ENCODE measurements at regions not wholly inside any gene's neighbourhood (a gene's known extent, or its start where the extent isn't known, plus 50 kb on each side); places are given as distances from the start of the nearest gene placed in this dataset.

GRCh38 chr18:8987241-8987640, 115.3 kb upstream of the NDUFV2 start (continued):
- no peak for TF ChIP-seq FOXA2 (IDR thresholded peaks at IDR 0.05)
- TF ChIP-seq YY1 (IDR thresholded peaks at IDR 0.05) = no peak

GRCh38 chr18:8988260-8988871, 114.1 kb upstream of the NDUFV2 start:
- H3K4me3 ChIP-seq (ENCODE audit: low read depth in 1 of 3, low read length in 3 of 3) = no peak overlapping the region
- TF ChIP-seq JUND (IDR thresholded peaks at IDR 0.05) = no peak
- no peak for TF ChIP-seq YY1 (IDR thresholded peaks at IDR 0.05)
- no peak for TF ChIP-seq GABPA (IDR thresholded peaks at IDR 0.05 in 1 of 2, conservative IDR thresholded peaks at IDR 0.05 in 1 of 2)
- no peak for TF ChIP-seq MAX (IDR thresholded peaks at IDR 0.05)
- TF ChIP-seq NR2F2 (IDR thresholded peaks at IDR 0.05) = no peak
- TF ChIP-seq TAF1 (conservative IDR thresholded peaks at IDR 0.05) = no peak
- no peak for TF ChIP-seq FOXA1 (IDR thresholded peaks at IDR 0.05)
- TF ChIP-seq EGR1 (IDR thresholded peaks at IDR 0.05; ENCODE audit: low read depth in 2 of 2) = no peak
- no peak for TF ChIP-seq ZBTB33 (IDR thresholded peaks at IDR 0.05)
- no peak for TF ChIP-seq FOXA2 (IDR thresholded peaks at IDR 0.05)
- TF ChIP-seq RXRA (IDR thresholded peaks at IDR 0.05) = no peak
- peak; percentile 86 to 94 for TF ChIP-seq RAD21 (IDR thresholded peaks at IDR 0.05)
- peak; percentile 77 for TF ChIP-seq CTCF (IDR thresholded peaks at IDR 0.05; ENCODE audit: low read depth, low read length, missing input control)
- DNase-seq (ENCODE audit: low spot score) = peak; percentile 42
- peak overlapping the region in 1 of 2 donors; percentile 72 for H3K27ac ChIP-seq (ENCODE audit: low read depth in 1 of 2, low read length in 2 of 2)
- H3K27me3 ChIP-seq (ENCODE audit: control insufficient read depth in 4 of 4, insufficient read depth in 4 of 4, low read length in 3 of 4) = no peaks in the 10 kb centered on the region
- WGBS = 31% methylated on average over 10 of the region's 10 CpGs
- H3K4me1 ChIP-seq (ENCODE audit: control insufficient read depth in 4 of 4, insufficient read depth in 4 of 4, low read length in 3 of 4) = peaks cover 4 to 26% (median 18%) of the 10 kb centered on the region in 4 donors
- H3K9ac ChIP-seq (ENCODE audit: low read depth in 1 of 2, low read length in 2 of 2) = no peak overlapping the region
- no peaks in the 10 kb centered on the region for H3K9me3 ChIP-seq (ENCODE audit: control insufficient read depth in 4 of 4, low read length in 3 of 4)
- H3K36me3 ChIP-seq (ENCODE audit: control insufficient read depth in 4 of 4, insufficient read depth in 3 of 4, low read depth in 1 of 4, low read length in 3 of 4) = no peaks in the 10 kb centered on the region

GRCh38 chr18:8989017-8989416, 113.5 kb upstream of the NDUFV2 start:
- Histone ChIP-seq H3K36me3 (ENCODE audit: control insufficient read depth in 4 of 4, insufficient read depth in 3 of 4, low read depth in 1 of 4, low read length in 3 of 4) (no peaks in the 10 kb centered on the region), H3K4me3 (ENCODE audit: low read depth in 1 of 3, low read length in 3 of 3) (no peak overlapping the region), H3K4me1 (ENCODE audit: control insufficient read depth in 4 of 4, insufficient read depth in 4 of 4, low read length in 3 of 4) (peaks cover 4 to 26% (median 18%) of the 10 kb centered on the region in 4 donors), H3K27ac (ENCODE audit: low read depth in 1 of 2, low read length in 2 of 2) (peak overlapping the region; percentile 72 to 83), H3K9me3 (ENCODE audit: control insufficient read depth in 4 of 4, low read length in 3 of 4) (no peaks in the 10 kb centered on the region), H3K27me3 (ENCODE audit: control insufficient read depth in 4 of 4, insufficient read depth in 4 of 4, low read length in 3 of 4) (no peaks in the 10 kb centered on the region), H3K9ac (ENCODE audit: low read depth in 1 of 2, low read length in 2 of 2) (no peak overlapping the region)
- DNase-seq (ENCODE audit: low spot score) = no peak
- WGBS = 22% methylated on average over 5 of the region's 5 CpGs
- no peak for TF ChIP-seq YY1 (IDR thresholded peaks at IDR 0.05)
- no peak for TF ChIP-seq JUND (IDR thresholded peaks at IDR 0.05)
- no peak for TF ChIP-seq FOXA1 (IDR thresholded peaks at IDR 0.05)
- TF ChIP-seq GABPA (IDR thresholded peaks at IDR 0.05 in 1 of 2, conservative IDR thresholded peaks at IDR 0.05 in 1 of 2) = no peak
- TF ChIP-seq TAF1 (conservative IDR thresholded peaks at IDR 0.05) = no peak
- peak; percentile 30 to 55 for TF ChIP-seq HNF4A (conservative IDR thresholded peaks at IDR 0.05)
- no peak for TF ChIP-seq CTCF (IDR thresholded peaks at IDR 0.05; ENCODE audit: low read depth, low read length, missing input control)
- no peak for TF ChIP-seq EGR1 (IDR thresholded peaks at IDR 0.05; ENCODE audit: low read depth in 2 of 2)
- TF ChIP-seq SP1 (IDR thresholded peaks at IDR 0.05) = peak; percentile 62
- peak; percentile 73 to 80 for TF ChIP-seq RXRA (IDR thresholded peaks at IDR 0.05)
- no peak for TF ChIP-seq FOXA2 (IDR thresholded peaks at IDR 0.05)
- peak; percentile 43 for TF ChIP-seq MAX (IDR thresholded peaks at IDR 0.05)
- no peak for TF ChIP-seq HNF4G (IDR thresholded peaks at IDR 0.05)
- no peak for TF ChIP-seq REST (IDR thresholded peaks at IDR 0.05)
- TF ChIP-seq ATF3 (IDR thresholded peaks at IDR 0.05) = no peak
- peak; percentile 10 to 61 for TF ChIP-seq RAD21 (IDR thresholded peaks at IDR 0.05)
- TF ChIP-seq NR2F2 (IDR thresholded peaks at IDR 0.05) = no peak
